Smooth muscle cell (in vitro differentiated cells): ENCODE measurements at regions not wholly inside any gene's neighbourhood (a gene's known extent, or its start where the extent isn't known, plus 50 kb on each side); places are given as distances from the start of the nearest gene placed in this dataset.
A peak's percentile ranks its signal among the peaks of the same experiment; 100 is the strongest.
"Not testable (repeated sequence)": the region's sequence is repeated elsewhere in the genome, so short reads cannot be mapped to it uniquely, and the experiment has no call there.

Experiments used
- DNase-seq: peaks from one replicate; lab custom pipeline; 2025; ENCODE audit not compliant: unreplicated experiment; lab: John Stamatoyannopoulos, UW
- H2AFZ ChIP-seq: fragments of 200-600 bp; sonication (generic); 2 replicates; pipeline ENCODE4 v1.6.0; 2016; ENCODE audit warnings: antibody characterized with exemption, low read depth, mild to moderate bottlenecking
- H3F3A ChIP-seq: fragments of 200-600 bp; sonication (generic); 2 replicates; pipeline ENCODE4 v1.6.0; 2017; ENCODE audit warnings: antibody characterized with exemption, low read depth
- H3K27ac ChIP-seq: fragments of 200-600 bp; sonication (generic); 2 replicates; pipeline ENCODE4 v1.5.1; 2016; ENCODE audit warnings: low read depth, mild to moderate bottlenecking
- H3K27me3 ChIP-seq: fragments of 200-600 bp; sonication (generic); 2 replicates; pipeline ENCODE4 v1.6.1; 2016; ENCODE audit warnings: low read depth, mild to moderate bottlenecking
- H3K36me3 ChIP-seq: fragments of 200-600 bp; sonication (generic); 2 replicates; pipeline ENCODE4 v1.5.1; 2016; ENCODE audit warnings: low read depth
- H3K4me1 ChIP-seq: fragments of 200-600 bp; sonication (generic); 2 replicates; pipeline ENCODE4 v1.5.1; 2016; ENCODE audit warnings: low read depth
- H3K4me2 ChIP-seq: fragments of 200-600 bp; sonication (generic); 2 replicates; pipeline ENCODE4 v1.6.0; 2016; ENCODE audit warnings: mild to moderate bottlenecking
- H3K4me3 ChIP-seq: fragments of 200-600 bp; sonication (generic); 2 replicates; pipeline ENCODE4 v1.5.1; 2016; ENCODE audit warnings: mild to moderate bottlenecking
- H3K79me2 ChIP-seq: fragments of 200-600 bp; sonication (generic); 2 replicates; pipeline ENCODE4 v1.6.0; 2016; ENCODE audit warnings: low read depth, mild to moderate bottlenecking
- H3K9ac ChIP-seq: fragments of 200-600 bp; sonication (generic); 2 replicates; pipeline ENCODE4 v1.6.0; 2016; ENCODE audit warnings: low read depth
- H3K9me3 ChIP-seq: fragments of 200-600 bp; sonication (generic); replicated peaks from 2 replicates; pipeline ENCODE4 v1.5.1; 2016; ENCODE audit warnings: low read depth
- H4K20me1 ChIP-seq: fragments of 200-600 bp; sonication (generic); 2 replicates; pipeline ENCODE4 v1.6.0; 2016; ENCODE audit warnings: low read depth
- WGBS: methylation state at CpG from one replicate; pipeline ENCODE4 v1.1.7; 2016; ENCODE audit warnings: low lambda C conversion rate; 5-methylcytosine and 5-hydroxymethylcytosine counted together
- TF ChIP-seq, protein P1 (sequence below): fragments of 200-600 bp; sonication (generic); IDR thresholded peaks from 2 replicates; pipeline ENCODE4 v1.5.1; 2017; ENCODE audit warnings: borderline replicate concordance, mild to moderate bottlenecking, antibody characterized with exemption; ENCODE audit not compliant: insufficient read depth, poor library complexity, severe bottlenecking

DNA sequence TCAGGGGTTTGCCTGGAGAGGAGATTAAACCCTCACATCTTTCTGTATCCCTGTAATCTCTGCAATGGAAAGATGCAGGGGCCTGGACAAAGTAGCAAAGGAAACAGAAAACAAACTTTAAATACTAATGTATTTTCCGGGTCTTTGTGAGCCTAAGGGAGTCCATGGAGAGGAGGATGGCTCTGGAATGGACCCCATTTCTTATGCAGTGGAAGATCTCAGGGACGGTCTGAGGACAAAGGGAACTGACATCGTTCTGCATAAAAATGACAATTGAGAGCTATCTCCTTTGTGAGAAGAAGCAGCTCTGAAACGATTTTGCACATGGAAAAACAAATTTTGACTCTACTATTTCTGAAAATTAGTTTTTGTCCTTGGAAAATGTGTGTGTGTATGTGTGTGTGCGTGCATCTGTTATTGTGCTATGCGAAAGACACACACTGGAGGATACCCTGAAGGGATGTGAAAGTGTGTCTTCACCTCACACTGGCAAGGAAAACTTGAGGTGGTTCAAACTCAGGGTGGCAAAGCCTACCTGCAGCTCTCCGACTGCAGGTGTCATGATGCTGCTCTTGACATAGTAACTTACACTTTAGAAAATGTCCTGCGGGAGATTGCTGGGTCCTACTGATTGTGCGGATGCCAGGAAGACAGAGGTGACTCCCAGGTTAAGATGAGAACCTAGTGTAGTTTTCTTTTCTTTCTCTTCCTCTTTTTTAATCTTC, 126.4 kb upstream of the JADE1 start:
- peaks cover 17% of the 10 kb centered on the region for H3K4me1 ChIP-seq
- H3K9me3 ChIP-seq = no peaks in the 10 kb centered on the region
- no peaks in the 10 kb centered on the region for H3K79me2 ChIP-seq
- H2AFZ ChIP-seq = peak overlapping the region; percentile 75
- H3F3A ChIP-seq = no peaks in the 10 kb centered on the region
- TF ChIP-seq, protein P1, sequence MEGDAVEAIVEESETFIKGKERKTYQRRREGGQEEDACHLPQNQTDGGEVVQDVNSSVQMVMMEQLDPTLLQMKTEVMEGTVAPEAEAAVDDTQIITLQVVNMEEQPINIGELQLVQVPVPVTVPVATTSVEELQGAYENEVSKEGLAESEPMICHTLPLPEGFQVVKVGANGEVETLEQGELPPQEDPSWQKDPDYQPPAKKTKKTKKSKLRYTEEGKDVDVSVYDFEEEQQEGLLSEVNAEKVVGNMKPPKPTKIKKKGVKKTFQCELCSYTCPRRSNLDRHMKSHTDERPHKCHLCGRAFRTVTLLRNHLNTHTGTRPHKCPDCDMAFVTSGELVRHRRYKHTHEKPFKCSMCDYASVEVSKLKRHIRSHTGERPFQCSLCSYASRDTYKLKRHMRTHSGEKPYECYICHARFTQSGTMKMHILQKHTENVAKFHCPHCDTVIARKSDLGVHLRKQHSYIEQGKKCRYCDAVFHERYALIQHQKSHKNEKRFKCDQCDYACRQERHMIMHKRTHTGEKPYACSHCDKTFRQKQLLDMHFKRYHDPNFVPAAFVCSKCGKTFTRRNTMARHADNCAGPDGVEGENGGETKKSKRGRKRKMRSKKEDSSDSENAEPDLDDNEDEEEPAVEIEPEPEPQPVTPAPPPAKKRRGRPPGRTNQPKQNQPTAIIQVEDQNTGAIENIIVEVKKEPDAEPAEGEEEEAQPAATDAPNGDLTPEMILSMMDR = no peak
- no peaks in the 10 kb centered on the region for H3K27me3 ChIP-seq
- H4K20me1 ChIP-seq = no peaks in the 10 kb centered on the region
- DNase-seq = no peak
- WGBS = 53% methylated on average over 9 of the region's 9 CpGs
- H3K4me3 ChIP-seq = no peak overlapping the region
- no peak overlapping the region for H3K4me2 ChIP-seq
- H3K36me3 ChIP-seq = no peaks in the 10 kb centered on the region
- H3K27ac ChIP-seq = no peak overlapping the region
- no peak overlapping the region for H3K9ac ChIP-seq

DNA sequence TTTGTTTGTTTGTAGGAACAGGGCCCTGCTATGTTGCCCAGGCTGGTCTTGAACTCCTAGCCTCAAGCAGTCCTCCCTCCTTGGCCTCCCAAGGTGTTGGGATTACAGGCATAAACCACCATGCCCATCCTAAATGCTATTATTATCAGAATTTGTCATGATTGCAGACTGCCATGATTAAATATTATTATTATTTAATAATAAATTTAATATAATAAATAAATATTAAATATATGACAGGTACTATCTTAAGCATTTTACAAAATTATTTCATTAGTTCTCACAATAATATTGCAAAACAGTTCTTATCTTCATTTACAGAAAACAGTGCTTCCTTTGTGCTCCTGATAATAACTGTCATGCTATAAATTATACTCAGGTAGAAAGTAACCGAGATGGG, 133.4 kb upstream of the JADE1 start:
- H3K9me3 ChIP-seq = no peaks in the 10 kb centered on the region
- no peaks in the 10 kb centered on the region for H3K27me3 ChIP-seq
- no peak overlapping the region for H3K4me2 ChIP-seq
- H2AFZ ChIP-seq = no peak overlapping the region
- H3K4me3 ChIP-seq = no peak overlapping the region
- no peak overlapping the region for H3K27ac ChIP-seq
- no peak overlapping the region for H3K9ac ChIP-seq
- no peaks in the 10 kb centered on the region for H3K36me3 ChIP-seq
- H3K79me2 ChIP-seq = no peaks in the 10 kb centered on the region
- 84% methylated on average over 1 of the region's 1 CpG for WGBS
- H3K4me1 ChIP-seq = no peaks in the 10 kb centered on the region
- TF ChIP-seq, protein P1 = no peak
- DNase-seq = no peak
- no peaks in the 10 kb centered on the region for H3F3A ChIP-seq
- no peaks in the 10 kb centered on the region for H4K20me1 ChIP-seq

DNA sequence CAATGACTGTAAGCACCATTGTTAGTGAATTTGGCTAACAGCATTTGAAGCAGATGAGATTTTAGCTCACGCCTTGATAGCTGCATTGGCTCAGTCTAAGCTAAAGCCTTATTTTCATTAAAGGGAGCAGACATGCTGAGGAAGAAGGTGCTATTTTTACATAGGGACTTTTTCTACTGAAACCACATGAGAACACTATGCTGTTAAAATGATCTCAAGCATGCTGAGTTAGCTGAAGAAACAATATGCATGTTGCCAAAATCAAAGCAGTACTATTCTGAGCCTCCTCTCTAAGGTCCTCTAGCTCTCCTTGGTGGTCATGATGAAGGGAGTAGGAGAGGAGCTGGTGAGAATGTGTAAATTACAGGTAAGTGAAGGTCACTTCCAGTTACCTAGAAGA, 134.4 kb upstream of the JADE1 start:
- 92% methylated on average over 1 of the region's 1 CpG for WGBS
- H3K4me2 ChIP-seq = no peak overlapping the region
- H3K9ac ChIP-seq = no peak overlapping the region
- TF ChIP-seq, protein P1 = no peak
- H3K4me1 ChIP-seq = no peaks in the 10 kb centered on the region
- H3K36me3 ChIP-seq = no peaks in the 10 kb centered on the region
- H3K79me2 ChIP-seq = no peaks in the 10 kb centered on the region
- H3K27me3 ChIP-seq = no peaks in the 10 kb centered on the region
- no peak overlapping the region for H3K27ac ChIP-seq
- no peak for DNase-seq
- H2AFZ ChIP-seq = no peak overlapping the region
- H3K4me3 ChIP-seq = no peak overlapping the region
- no peaks in the 10 kb centered on the region for H3K9me3 ChIP-seq
- H3F3A ChIP-seq = no peaks in the 10 kb centered on the region
- no peaks in the 10 kb centered on the region for H4K20me1 ChIP-seq

DNA sequence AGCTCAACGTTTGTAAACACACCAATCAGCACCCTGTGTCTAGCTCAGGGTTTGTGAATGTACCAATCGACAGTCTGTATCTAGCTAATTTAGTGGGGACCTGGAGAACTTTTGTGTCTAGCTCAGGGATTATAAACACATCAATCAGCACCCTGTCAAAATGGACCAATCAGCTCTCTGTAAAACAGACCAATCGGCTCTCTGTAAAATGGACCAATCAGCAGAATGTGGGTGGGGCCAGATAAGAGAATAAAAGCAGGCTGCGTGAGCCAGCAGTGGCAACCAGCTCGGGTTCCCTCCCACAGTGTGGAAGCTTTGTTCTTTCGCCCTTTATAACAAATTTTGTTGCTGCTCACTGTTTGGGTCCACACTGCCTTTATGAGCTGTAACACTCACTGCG, 136.3 kb upstream of the JADE1 start:
- not testable (repeated sequence) for H4K20me1 ChIP-seq, H3K4me1 ChIP-seq, H3K9ac ChIP-seq, H3K79me2 ChIP-seq, H3K27me3 ChIP-seq, DNase-seq, H3K4me2 ChIP-seq, H3K9me3 ChIP-seq, H3K27ac ChIP-seq, H2AFZ ChIP-seq, H3K36me3 ChIP-seq, H3F3A ChIP-seq, H3K4me3 ChIP-seq
- 98% methylated on average over 6 of the region's 7 CpGs for WGBS

DNA sequence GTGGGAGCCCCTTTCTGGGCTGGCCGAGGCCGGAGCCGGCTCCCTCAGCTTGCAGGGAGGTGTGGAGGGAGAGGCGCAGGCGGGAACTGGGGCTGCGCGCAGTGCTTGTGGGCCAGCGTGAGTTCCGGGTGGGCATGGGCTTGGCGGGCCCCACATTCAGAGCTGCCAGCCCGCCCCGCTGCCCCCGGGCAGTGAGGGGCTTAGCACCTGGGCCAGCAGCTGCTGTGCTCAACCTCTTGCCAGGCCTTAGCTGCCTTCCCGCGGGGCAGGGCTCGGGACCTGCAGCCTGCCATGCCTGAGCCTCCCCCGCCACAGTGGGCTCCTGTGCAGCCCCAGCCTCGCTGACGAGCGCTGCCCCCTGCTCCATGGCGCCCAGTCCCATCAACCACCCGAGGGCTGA, 136.9 kb upstream of the JADE1 start:
- H3K4me1 ChIP-seq, H3F3A ChIP-seq, H3K4me3 ChIP-seq, H3K27ac ChIP-seq, H3K9me3 ChIP-seq, H3K27me3 ChIP-seq, H2AFZ ChIP-seq, H3K9ac ChIP-seq, H3K4me2 ChIP-seq, H3K79me2 ChIP-seq, DNase-seq, H4K20me1 ChIP-seq, H3K36me3 ChIP-seq: not testable (repeated sequence)
- WGBS = 97% methylated on average over 20 of the region's 22 CpGs
